ENCODE measurements at regions not wholly inside any gene's neighbourhood (a gene's known extent, or its start where the extent isn't known, plus 50 kb on each side); places are given as distances from the start of the nearest gene placed in this dataset.

GRCh38 chr15:47652328-47652727 is 65.0 kb upstream of the SEMA6D start:
- H3K9me3 Mint-ChIP-seq (ENCODE audit: unreplicated experiment) = no peaks in the 10 kb centered on the region
- H3K27ac Mint-ChIP-seq (ENCODE audit: unreplicated experiment) = no peak overlapping the region
- no peaks in the 10 kb centered on the region for H3K36me3 Mint-ChIP-seq (ENCODE audit: low read depth, unreplicated experiment)
- no peak for TF ChIP-seq CTCF (IDR thresholded peaks at IDR 0.05; ENCODE audit: unreplicated experiment)
- no peak for DNase-seq (ENCODE audit: low spot score)
- no peaks in the 10 kb centered on the region for H3K4me1 Mint-ChIP-seq (ENCODE audit: unreplicated experiment)
- no peak overlapping the region for H3K4me3 Mint-ChIP-seq (ENCODE audit: unreplicated experiment)
- H3K27me3 Mint-ChIP-seq (ENCODE audit: unreplicated experiment) = no peaks in the 10 kb centered on the region

GRCh38 chr15:47652844-47653243 is 64.5 kb upstream of the SEMA6D start:
- DNase-seq (ENCODE audit: low spot score) = no peak
- no peaks in the 10 kb centered on the region for H3K9me3 Mint-ChIP-seq (ENCODE audit: unreplicated experiment)

GRCh38 chr15:47661661-47662180 is 55.6 kb upstream of the SEMA6D start:
- H3K27me3 Mint-ChIP-seq (ENCODE audit: unreplicated experiment) = no peaks in the 10 kb centered on the region
- no peak for DNase-seq (ENCODE audit: low spot score)
- no peak overlapping the region for H3K4me3 Mint-ChIP-seq (ENCODE audit: unreplicated experiment)
- H3K36me3 Mint-ChIP-seq (ENCODE audit: low read depth, unreplicated experiment) = no peaks in the 10 kb centered on the region
- H3K27ac Mint-ChIP-seq (ENCODE audit: unreplicated experiment) = no peak overlapping the region
- no peak for TF ChIP-seq CTCF (IDR thresholded peaks at IDR 0.05; ENCODE audit: unreplicated experiment)
- no peaks in the 10 kb centered on the region for H3K9me3 Mint-ChIP-seq (ENCODE audit: unreplicated experiment)
- peaks cover 17% of the 10 kb centered on the region for H3K4me1 Mint-ChIP-seq (ENCODE audit: unreplicated experiment)

More at GRCh38 chr15:47652844-47653243, 64.5 kb upstream of the SEMA6D start:
- Mint-ChIP-seq H3K4me3 (ENCODE audit: unreplicated experiment) (no peak overlapping the region), H3K4me1 (ENCODE audit: unreplicated experiment) (no peaks in the 10 kb centered on the region), H3K27ac (ENCODE audit: unreplicated experiment) (no peak overlapping the region), H3K36me3 (ENCODE audit: low read depth, unreplicated experiment) (no peaks in the 10 kb centered on the region), H3K27me3 (ENCODE audit: unreplicated experiment) (no peaks in the 10 kb centered on the region)
- TF ChIP-seq CTCF (IDR thresholded peaks at IDR 0.05; ENCODE audit: unreplicated experiment) = no peak

GRCh38 chr15:47663101-47663500 is 54.2 kb upstream of the SEMA6D start:
- Mint-ChIP-seq H3K27ac (ENCODE audit: unreplicated experiment) (no peak overlapping the region), H3K9me3 (ENCODE audit: unreplicated experiment) (no peaks in the 10 kb centered on the region), H3K27me3 (ENCODE audit: unreplicated experiment) (no peaks in the 10 kb centered on the region), H3K4me1 (ENCODE audit: unreplicated experiment) (peaks cover 21% of the 10 kb centered on the region), H3K4me3 (ENCODE audit: unreplicated experiment) (no peak overlapping the region), H3K36me3 (ENCODE audit: low read depth, unreplicated experiment) (no peaks in the 10 kb centered on the region)
- TF ChIP-seq CTCF (IDR thresholded peaks at IDR 0.05; ENCODE audit: unreplicated experiment) = no peak
- no peak for DNase-seq (ENCODE audit: low spot score)

Data from endothelial cell (in vitro differentiated cells).